IPS DF 4.7 (cell line): ENCODE measurements at regions not wholly inside any gene's neighbourhood (a gene's known extent, or its start where the extent isn't known, plus 50 kb on each side); places are given as distances from the start of the nearest gene placed in this dataset.

Experiments used
- DNase-seq: peaks from one replicate; pipeline ENCODE4 v3.0.0-alpha.2; 2013; ENCODE audit warnings: low spot score; ENCODE audit errors: extremely low read depth

- no peak for DNase-seq
Measured at GRCh38 chr17:33512113-33512512, 219.0 kb upstream of the ASIC2 start.

GRCh38 chr17:33513769-33514168 is 220.7 kb upstream of the ASIC2 start:
- no peak for DNase-seq

- no peak for DNase-seq
Measured at GRCh38 chr17:33514369-33514768, 221.3 kb upstream of the ASIC2 start.

GRCh38 chr17:33515974-33516373 is 222.9 kb upstream of the ASIC2 start:
- DNase-seq, result no peak

GRCh38 chr17:33516645-33517044 is 223.6 kb upstream of the ASIC2 start:
- no peak for DNase-seq

GRCh38 chr17:33517746-33518145 is 224.7 kb upstream of the ASIC2 start:
- no peak for DNase-seq

GRCh38 chr17:33519692-33520091 is 226.6 kb upstream of the ASIC2 start:
- no peak for DNase-seq

- peak; percentile 51 for DNase-seq
Measured at GRCh38 chr17:33520426-33521330, 227.6 kb upstream of the ASIC2 start.

GRCh38 chr17:33521784-33522183 is 228.7 kb upstream of the ASIC2 start:
- DNase-seq, result no peak

- DNase-seq, result no peak
Measured at GRCh38 chr17:33522623-33523022, 229.5 kb upstream of the ASIC2 start.

GRCh38 chr17:33523577-33523981 is 230.5 kb upstream of the ASIC2 start:
- no peak for DNase-seq

- no peak for DNase-seq
Measured at GRCh38 chr17:33525186-33525585, 232.1 kb upstream of the ASIC2 start.

GRCh38 chr17:33526717-33527116 is 233.6 kb upstream of the ASIC2 start:
- DNase-seq, result no peak

- DNase-seq, result no peak
Measured at GRCh38 chr17:33527290-33527689, 234.2 kb upstream of the ASIC2 start.

- no peak for DNase-seq
Measured at GRCh38 chr17:33528846-33529245, 235.8 kb upstream of the ASIC2 start.

GRCh38 chr17:33529816-33530215 is 236.7 kb upstream of the ASIC2 start:
- DNase-seq, result no peak

GRCh38 chr17:33531311-33531710 is 238.2 kb upstream of the ASIC2 start:
- no peak for DNase-seq

GRCh38 chr17:33534087-33534486 is 241.0 kb upstream of the ASIC2 start:
- no peak for DNase-seq

- no peak for DNase-seq
Measured at GRCh38 chr17:33545124-33545523, 252.0 kb upstream of the ASIC2 start.

GRCh38 chr17:33550261-33550660 is 257.2 kb upstream of the ASIC2 start:
- no peak for DNase-seq

GRCh38 chr17:33551075-33551474 is 258.0 kb upstream of the ASIC2 start:
- no peak for DNase-seq

- DNase-seq, result no peak
Measured at GRCh38 chr17:33551911-33552310, 258.8 kb upstream of the ASIC2 start.

GRCh38 chr17:33560165-33560564 is 267.1 kb upstream of the ASIC2 start:
- no peak for DNase-seq
